OCI-LY1 (cell line): ENCODE measurements at regions not wholly inside any gene's neighbourhood (a gene's known extent, or its start where the extent isn't known, plus 50 kb on each side); places are given as distances from the start of the nearest gene placed in this dataset.

ENCODE experiments used
- H2AFZ ChIP-seq: fragments of 200-600 bp; sonication (generic), shearing (Covaris generic); 2 replicates; pipeline ENCODE4 v1.6.0; 2014; ENCODE audit warnings: antibody characterized with exemption, mild to moderate bottlenecking, low read length
- H3F3A ChIP-seq: fragments of 200-600 bp; sonication (generic), shearing (Covaris generic); 2 replicates; pipeline ENCODE4 v1.6.0; 2014; ENCODE audit warnings: mild to moderate bottlenecking, antibody characterized with exemption, low read length, moderate library complexity; ENCODE audit not compliant: insufficient read depth
- H3K27ac ChIP-seq: fragments of 200-600 bp; sonication (generic); 2 replicates; pipeline ENCODE4 v1.5.1; 2014; ENCODE audit warnings: low read length, mixed run types, mild to moderate bottlenecking, low read depth; ENCODE audit not compliant: poor library complexity, severe bottlenecking
- H3K27me3 ChIP-seq: fragments of 200-600 bp; sonication (generic); 2 replicates; pipeline ENCODE4 v1.6.0; 2014; ENCODE audit warnings: antibody characterized with exemption, mild to moderate bottlenecking, low read length, moderate library complexity; ENCODE audit not compliant: insufficient read depth
- H3K36me3 ChIP-seq: fragments of 200-600 bp; sonication (generic); 2 replicates; pipeline ENCODE4 v1.6.1; 2014; ENCODE audit warnings: mild to moderate bottlenecking, antibody characterized with exemption, low read length, moderate library complexity, mixed read lengths; ENCODE audit not compliant: insufficient read depth
- H3K4me1 ChIP-seq: fragments of 200-600 bp; sonication (generic); 2 replicates; pipeline ENCODE4 v1.5.1; 2014; ENCODE audit warnings: mild to moderate bottlenecking, low read length, moderate library complexity; ENCODE audit not compliant: insufficient read depth, severe bottlenecking
- H3K4me2 ChIP-seq: fragments of 200-600 bp; sonication (generic), shearing (Covaris generic); 2 replicates; pipeline ENCODE4 v1.6.1; 2014; ENCODE audit warnings: low read length
- H3K4me3 ChIP-seq: fragments of 200-600 bp; sonication (generic); 2 replicates; pipeline ENCODE4 v1.5.1; 2014; ENCODE audit warnings: low read length, low read depth, mild to moderate bottlenecking, mixed read lengths; ENCODE audit not compliant: poor library complexity, severe bottlenecking
- H3K79me2 ChIP-seq: fragments of 200-600 bp; shearing (Covaris generic); 2 replicates; pipeline ENCODE4 v1.6.1; 2016; ENCODE audit warnings: mixed run types, low read length, mixed read lengths; ENCODE audit not compliant: insufficient read depth
- H3K9ac ChIP-seq: fragments of 200-600 bp; sonication (generic), shearing (Covaris generic); 2 replicates; pipeline ENCODE4 v1.6.1; 2014; ENCODE audit warnings: mild to moderate bottlenecking, low read length, mixed read lengths
- H3K9me2 ChIP-seq: fragments of 200-600 bp; sonication (generic), shearing (Covaris generic); 2 replicates; pipeline ENCODE4 v1.6.1; 2014; ENCODE audit warnings: low read depth, mild to moderate bottlenecking, low read length, mixed read lengths
- H3K9me3 ChIP-seq: fragments of 200-600 bp; shearing (Covaris generic); 2 replicates; pipeline ENCODE4 v1.6.1; 2014; ENCODE audit warnings: low read length, mixed read lengths
- H4K20me1 ChIP-seq: fragments of 200-600 bp; sonication (generic), shearing (Covaris generic); 2 replicates; pipeline ENCODE4 v1.6.0; 2016; ENCODE audit warnings: mild to moderate bottlenecking, low read length; ENCODE audit not compliant: insufficient read depth
- EZH2 ChIP-seq: fragments of 200-600 bp; sonication (generic), shearing (Covaris generic); IDR thresholded peaks from 2 replicates; pipeline ENCODE4 v1.8.0; 2017; ENCODE audit warnings: borderline replicate concordance, mixed run types, mild to moderate bottlenecking, antibody characterized with exemption, low read length, moderate library complexity, mixed read lengths
- TF ChIP-seq, protein P1 (sequence below): fragments of 200-600 bp; sonication (generic), shearing (Covaris generic); IDR thresholded peaks from 2 replicates; pipeline ENCODE4 v1.5.1; 2017; ENCODE audit warnings: mild to moderate bottlenecking, antibody characterized with exemption, low read length, moderate library complexity, mixed read lengths

DNA sequence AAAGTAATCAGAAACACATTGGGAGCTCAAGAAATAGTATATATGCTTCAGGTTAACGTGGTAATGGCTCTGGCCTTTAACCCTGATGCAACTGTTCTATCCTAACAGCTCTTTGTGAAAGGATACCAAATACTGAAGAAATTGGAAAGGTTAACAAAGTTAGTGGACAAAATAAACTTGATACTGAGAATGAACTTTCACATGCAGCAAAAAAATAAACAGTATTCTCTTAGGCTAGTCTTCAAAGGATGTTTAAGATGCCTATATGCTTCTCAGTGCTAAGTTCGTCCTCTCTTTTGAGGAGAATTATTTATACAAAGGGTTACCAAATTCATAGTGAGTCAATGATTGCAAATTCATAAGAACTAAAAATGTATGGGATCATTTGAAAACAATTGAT is 256.2 kb upstream of the FERD3L start:
- H3K4me3 ChIP-seq, result no peak overlapping the region
- H3K9me2 ChIP-seq, result no peaks in the 10 kb centered on the region
- no peak overlapping the region for H3K9ac ChIP-seq
- no peaks in the 10 kb centered on the region for H3K27me3 ChIP-seq
- no peaks in the 10 kb centered on the region for H3K9me3 ChIP-seq
- H3K4me2 ChIP-seq, result no peak overlapping the region
- no peaks in the 10 kb centered on the region for H3K36me3 ChIP-seq
- H3K79me2 ChIP-seq, result no peaks in the 10 kb centered on the region
- H3K4me1 ChIP-seq, result no peaks in the 10 kb centered on the region
- no peaks in the 10 kb centered on the region for H3F3A ChIP-seq
- H2AFZ ChIP-seq, result no peak overlapping the region
- H4K20me1 ChIP-seq, result no peaks in the 10 kb centered on the region
- H3K27ac ChIP-seq, result no peak overlapping the region
- TF ChIP-seq, protein P1, sequence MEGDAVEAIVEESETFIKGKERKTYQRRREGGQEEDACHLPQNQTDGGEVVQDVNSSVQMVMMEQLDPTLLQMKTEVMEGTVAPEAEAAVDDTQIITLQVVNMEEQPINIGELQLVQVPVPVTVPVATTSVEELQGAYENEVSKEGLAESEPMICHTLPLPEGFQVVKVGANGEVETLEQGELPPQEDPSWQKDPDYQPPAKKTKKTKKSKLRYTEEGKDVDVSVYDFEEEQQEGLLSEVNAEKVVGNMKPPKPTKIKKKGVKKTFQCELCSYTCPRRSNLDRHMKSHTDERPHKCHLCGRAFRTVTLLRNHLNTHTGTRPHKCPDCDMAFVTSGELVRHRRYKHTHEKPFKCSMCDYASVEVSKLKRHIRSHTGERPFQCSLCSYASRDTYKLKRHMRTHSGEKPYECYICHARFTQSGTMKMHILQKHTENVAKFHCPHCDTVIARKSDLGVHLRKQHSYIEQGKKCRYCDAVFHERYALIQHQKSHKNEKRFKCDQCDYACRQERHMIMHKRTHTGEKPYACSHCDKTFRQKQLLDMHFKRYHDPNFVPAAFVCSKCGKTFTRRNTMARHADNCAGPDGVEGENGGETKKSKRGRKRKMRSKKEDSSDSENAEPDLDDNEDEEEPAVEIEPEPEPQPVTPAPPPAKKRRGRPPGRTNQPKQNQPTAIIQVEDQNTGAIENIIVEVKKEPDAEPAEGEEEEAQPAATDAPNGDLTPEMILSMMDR, result no peak
- TF ChIP-seq EZH2, result no peak

GRCh38 chr7:19400758-19401254 is 255.6 kb upstream of the FERD3L start:
- Histone ChIP-seq H3K27ac (no peak overlapping the region), H3K9ac (no peak overlapping the region)

DNA sequence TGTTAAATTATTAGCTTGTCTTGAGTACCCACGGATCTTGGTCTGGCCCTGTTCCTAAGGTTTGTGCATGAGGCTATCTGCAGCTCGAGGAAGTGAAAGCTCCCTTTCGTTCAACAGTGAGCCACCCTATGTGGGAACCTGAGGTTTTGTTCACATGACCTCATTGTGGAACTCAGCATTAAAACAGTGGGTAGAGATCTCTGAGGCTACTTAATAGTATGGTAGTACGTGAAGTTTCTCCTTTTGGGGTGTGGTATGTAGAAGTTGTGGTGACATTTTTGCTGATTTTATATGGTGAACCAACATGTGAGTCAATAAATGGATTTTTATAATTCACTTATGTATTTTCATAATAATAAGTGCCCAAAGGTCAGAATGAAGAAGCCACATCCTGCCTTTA is 252.7 kb upstream of the FERD3L start:
- no peaks in the 10 kb centered on the region for H3K79me2 ChIP-seq
- H2AFZ ChIP-seq, result no peak overlapping the region
- H3K36me3 ChIP-seq, result no peaks in the 10 kb centered on the region
- no peaks in the 10 kb centered on the region for H3K9me2 ChIP-seq
- H3K27me3 ChIP-seq, result no peaks in the 10 kb centered on the region
- TF ChIP-seq EZH2, result no peak
- TF ChIP-seq, protein P1, result no peak
- H3K4me1 ChIP-seq, result no peaks in the 10 kb centered on the region
- H3K9ac ChIP-seq, result no peak overlapping the region
- no peak overlapping the region for H3K27ac ChIP-seq
- H3K4me3 ChIP-seq, result no peak overlapping the region
- no peaks in the 10 kb centered on the region for H4K20me1 ChIP-seq
- H3K9me3 ChIP-seq, result no peaks in the 10 kb centered on the region
- no peak overlapping the region for H3K4me2 ChIP-seq
- H3F3A ChIP-seq, result no peaks in the 10 kb centered on the region

More at GRCh38 chr7:19400758-19401254, 255.6 kb upstream of the FERD3L start:
- no peaks in the 10 kb centered on the region for H3K9me2 ChIP-seq
- no peaks in the 10 kb centered on the region for H3F3A ChIP-seq
- H3K4me2 ChIP-seq, result no peak overlapping the region
- H3K27me3 ChIP-seq, result no peaks in the 10 kb centered on the region
- H3K4me1 ChIP-seq, result no peaks in the 10 kb centered on the region
- no peaks in the 10 kb centered on the region for H4K20me1 ChIP-seq
- H3K36me3 ChIP-seq, result no peaks in the 10 kb centered on the region
- H3K4me3 ChIP-seq, result no peak overlapping the region
- TF ChIP-seq, protein P1, result no peak
- no peak for TF ChIP-seq EZH2
- H3K79me2 ChIP-seq, result no peaks in the 10 kb centered on the region
- no peak overlapping the region for H2AFZ ChIP-seq
- H3K9me3 ChIP-seq, result no peaks in the 10 kb centered on the region
